C4-2B (cell line): ENCODE measurements at regions not wholly inside any gene's neighbourhood (a gene's known extent, or its start where the extent isn't known, plus 50 kb on each side); places are given as distances from the start of the nearest gene placed in this dataset.

Source experiments
- H3K27ac ChIP-seq: fragments of 450-650 bp; 2 replicates; pipeline ENCODE4 v1.5.1; 2017
- ZFX ChIP-seq: fragments of 450-650 bp; IDR thresholded peaks from 2 replicates; pipeline ENCODE4 v1.6.1; 2017
- TF ChIP-seq, protein P1 (sequence below): fragments of 450-650 bp; conservative IDR thresholded peaks from 2 replicates; pipeline ENCODE4 v1.5.1; 2017; ENCODE audit warnings: mild to moderate bottlenecking

DNA sequence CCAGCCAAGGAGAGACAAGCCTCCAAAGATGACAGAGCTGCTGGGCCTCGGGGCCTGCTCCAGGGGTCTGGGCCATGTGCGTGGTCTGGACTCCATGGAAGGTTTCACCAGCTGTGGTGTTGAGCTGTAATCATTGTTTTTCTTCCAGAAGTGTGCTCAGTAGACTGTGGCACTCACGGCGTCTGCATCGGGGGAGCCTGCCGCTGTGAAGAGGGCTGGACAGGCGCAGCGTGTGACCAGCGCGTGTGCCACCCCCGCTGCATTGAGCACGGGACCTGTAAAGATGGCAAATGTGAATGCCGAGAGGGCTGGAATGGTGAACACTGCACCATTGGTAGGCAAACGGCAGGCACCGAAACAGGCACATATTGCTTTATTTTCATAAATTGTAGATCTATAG, 164.8 kb upstream of the WWC1 start:
- H3K27ac ChIP-seq, result no peak overlapping the region
- TF ChIP-seq ZFX, result no peak
- TF ChIP-seq, protein P1, sequence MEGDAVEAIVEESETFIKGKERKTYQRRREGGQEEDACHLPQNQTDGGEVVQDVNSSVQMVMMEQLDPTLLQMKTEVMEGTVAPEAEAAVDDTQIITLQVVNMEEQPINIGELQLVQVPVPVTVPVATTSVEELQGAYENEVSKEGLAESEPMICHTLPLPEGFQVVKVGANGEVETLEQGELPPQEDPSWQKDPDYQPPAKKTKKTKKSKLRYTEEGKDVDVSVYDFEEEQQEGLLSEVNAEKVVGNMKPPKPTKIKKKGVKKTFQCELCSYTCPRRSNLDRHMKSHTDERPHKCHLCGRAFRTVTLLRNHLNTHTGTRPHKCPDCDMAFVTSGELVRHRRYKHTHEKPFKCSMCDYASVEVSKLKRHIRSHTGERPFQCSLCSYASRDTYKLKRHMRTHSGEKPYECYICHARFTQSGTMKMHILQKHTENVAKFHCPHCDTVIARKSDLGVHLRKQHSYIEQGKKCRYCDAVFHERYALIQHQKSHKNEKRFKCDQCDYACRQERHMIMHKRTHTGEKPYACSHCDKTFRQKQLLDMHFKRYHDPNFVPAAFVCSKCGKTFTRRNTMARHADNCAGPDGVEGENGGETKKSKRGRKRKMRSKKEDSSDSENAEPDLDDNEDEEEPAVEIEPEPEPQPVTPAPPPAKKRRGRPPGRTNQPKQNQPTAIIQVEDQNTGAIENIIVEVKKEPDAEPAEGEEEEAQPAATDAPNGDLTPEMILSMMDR, result no peak

DNA sequence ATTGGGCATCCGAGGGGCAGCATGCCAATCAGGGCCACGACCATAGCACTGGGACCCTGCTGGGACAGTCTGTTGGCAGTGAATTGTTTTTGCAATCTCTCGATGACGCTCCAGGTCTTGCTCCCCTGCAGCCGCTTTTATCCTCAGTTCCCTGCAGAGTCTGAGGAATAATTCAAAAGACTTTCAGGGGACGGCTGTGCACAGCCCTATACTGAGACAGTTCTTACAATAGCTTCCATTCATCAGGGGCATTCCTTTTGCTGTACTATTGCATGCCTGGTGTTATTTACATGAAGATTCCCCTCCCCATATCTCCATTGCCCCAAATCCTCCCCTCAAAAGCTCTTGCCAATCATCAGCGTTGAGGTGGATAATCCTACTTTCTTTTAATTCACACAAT, 163.3 kb upstream of the WWC1 start:
- TF ChIP-seq, protein P1, result no peak
- no peak for TF ChIP-seq ZFX
- H3K27ac ChIP-seq, result no peak overlapping the region

DNA sequence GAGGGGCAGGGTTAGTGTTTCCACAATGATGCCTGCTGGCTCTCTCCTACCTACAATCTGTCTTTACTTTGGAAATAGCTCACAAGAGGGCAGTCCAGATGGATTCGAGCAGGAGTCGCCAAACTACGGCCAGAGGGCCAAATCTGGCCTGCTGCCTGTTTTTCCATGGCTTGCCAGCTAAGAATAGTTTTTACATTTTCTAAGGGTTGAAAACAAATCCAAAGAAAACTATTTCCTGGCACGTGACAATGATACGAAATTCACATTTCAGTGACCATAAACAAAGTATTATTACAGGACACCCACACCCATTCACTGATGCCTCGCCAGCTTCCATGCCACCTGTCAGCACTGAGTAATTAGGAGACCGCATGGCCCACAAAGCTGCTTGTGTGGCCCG, 162.9 kb upstream of the WWC1 start:
- TF ChIP-seq ZFX, result no peak
- H3K27ac ChIP-seq, result no peak overlapping the region

DNA sequence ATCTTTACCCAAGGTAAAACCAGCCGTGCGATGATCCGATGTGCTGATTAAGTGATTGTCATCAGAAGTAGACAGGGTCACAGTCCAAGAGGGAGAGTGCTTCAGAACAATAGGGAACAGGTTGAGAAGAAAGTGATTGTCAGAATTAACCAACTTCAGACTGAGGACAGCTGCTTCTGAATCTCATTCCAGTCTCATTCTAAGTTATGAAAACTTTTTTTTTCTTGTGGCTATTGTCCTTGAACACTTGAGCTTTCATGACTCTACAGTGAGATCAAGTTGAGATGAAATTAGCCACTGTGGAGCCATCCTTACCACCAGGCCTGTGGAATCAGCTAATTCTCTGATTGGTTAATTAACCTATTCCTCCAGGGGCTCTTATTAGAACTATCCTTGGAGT, 159.9 kb upstream of the WWC1 start:
- TF ChIP-seq, protein P1, result no peak
- TF ChIP-seq ZFX, result no peak
- no peak overlapping the region for H3K27ac ChIP-seq

DNA sequence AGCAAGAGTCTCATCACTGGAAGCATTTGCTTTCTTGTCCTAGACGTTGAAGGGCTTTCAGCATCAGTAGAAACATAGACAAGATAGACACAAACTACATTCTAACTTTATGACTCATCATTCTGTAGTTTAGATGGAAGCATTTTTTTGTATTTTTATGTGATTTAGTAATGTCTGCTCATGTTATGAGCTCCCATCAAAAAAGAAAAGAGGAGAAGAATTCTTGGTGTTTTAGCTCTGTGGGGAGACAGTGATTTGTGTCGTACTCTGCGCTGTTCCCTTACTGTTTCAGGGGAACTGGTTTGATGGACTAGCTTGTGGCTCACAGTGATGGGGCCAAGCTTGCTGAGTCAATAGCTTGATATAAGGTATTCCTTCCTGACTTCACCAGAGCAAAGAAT, 159.2 kb upstream of the WWC1 start:
- no peak for TF ChIP-seq ZFX
- TF ChIP-seq, protein P1, result no peak
- no peak overlapping the region for H3K27ac ChIP-seq

DNA sequence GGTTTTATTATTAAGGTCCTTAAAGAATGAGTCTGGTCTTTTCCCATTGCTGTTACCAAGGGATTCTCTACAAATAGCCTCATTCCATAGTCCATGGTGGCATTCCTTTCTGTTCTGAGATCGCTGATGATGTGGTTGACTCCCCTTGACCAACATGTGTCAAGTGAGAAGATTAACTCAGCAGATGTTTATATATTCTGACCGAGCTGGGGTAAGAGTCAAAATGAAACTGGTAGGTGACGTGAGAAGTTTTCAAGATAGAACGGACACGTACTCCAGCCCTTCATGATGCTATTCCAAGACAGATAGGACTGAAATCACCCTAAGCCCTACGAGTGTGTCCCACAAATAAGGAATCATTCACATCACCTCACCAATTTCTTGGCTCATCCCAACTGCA, 155.5 kb upstream of the WWC1 start:
- TF ChIP-seq, protein P1, result no peak
- no peak for TF ChIP-seq ZFX
- H3K27ac ChIP-seq, result no peak overlapping the region

DNA sequence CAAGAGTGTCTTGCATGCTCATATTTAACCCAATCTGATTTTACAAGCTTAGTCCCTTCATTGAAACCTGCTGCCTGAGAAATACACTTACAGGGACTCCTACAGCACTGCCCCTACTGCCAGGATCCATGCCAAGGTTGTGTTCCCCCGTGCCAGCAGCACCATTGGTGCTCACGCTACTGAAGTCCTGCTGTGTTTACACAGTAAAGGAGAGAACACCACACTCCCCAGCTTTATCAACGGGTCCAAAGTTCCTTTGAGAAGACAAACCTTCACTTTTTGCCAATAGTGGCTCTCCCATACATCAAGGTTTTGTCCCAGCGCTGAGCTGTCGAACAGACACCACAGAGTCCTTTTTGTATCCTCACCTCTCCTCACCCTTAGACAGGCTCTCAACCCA, 155.1 kb upstream of the WWC1 start:
- H3K27ac ChIP-seq, result no peak overlapping the region
- no peak for TF ChIP-seq ZFX
- TF ChIP-seq, protein P1, result no peak

DNA sequence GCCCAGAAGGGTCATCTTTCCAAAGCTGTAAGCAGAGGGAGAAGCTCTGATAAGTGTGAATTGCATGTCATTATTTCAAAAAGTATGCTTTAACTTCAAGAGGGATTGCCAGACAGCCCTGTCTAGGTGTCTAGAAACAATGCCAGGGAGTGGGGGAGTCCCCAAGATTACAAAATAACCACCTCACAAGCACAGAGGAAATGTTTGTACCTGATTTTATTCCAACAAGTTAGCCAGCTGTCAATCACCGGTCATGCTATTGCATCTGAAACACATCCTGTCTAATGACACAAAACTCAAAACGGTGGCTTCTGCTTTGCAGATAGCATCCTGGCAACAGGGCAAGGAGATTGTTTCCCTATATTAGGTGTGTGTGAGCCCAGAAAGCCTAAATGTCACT, 154.2 kb upstream of the WWC1 start:
- H3K27ac ChIP-seq, result no peak overlapping the region
- TF ChIP-seq, protein P1, result no peak
- TF ChIP-seq ZFX, result no peak
